Panc1 (cell line): ENCODE measurements at regions not wholly inside any gene's neighbourhood (a gene's known extent, or its start where the extent isn't known, plus 50 kb on each side); places are given as distances from the start of the nearest gene placed in this dataset.

ENCODE experiments used
- ATAC-seq: fragments of 200-7000 bp; cut with Tn5 transposase; 2 replicates; pipeline ENCODE4 v1.9.1; 2020; ENCODE audit warnings: mild to moderate bottlenecking, moderate library complexity
- BruUV-seq: library from RNA; stranded (reverse); fragments of 400-500 nt; replicated peaks from 2 replicates; lab custom pipeline; 2021; lab: Mats Ljungman, UMichigan
- CTCF ChIA-PET: fragments of 300-600 bp; sonication (Branson Sonifier 250); formaldehyde crosslinking; loops from one replicate; lab custom pipeline; 2022; ENCODE audit warnings: antibody characterized with exemption; lab: Charles Lee
- POLR2A ChIA-PET: fragments of 300-600 bp; sonication (Branson Sonifier 250); formaldehyde crosslinking; loops from one replicate; lab custom pipeline; 2022; ENCODE audit warnings: antibody characterized with exemption; lab: Charles Lee
- DNase-seq: peaks from one replicate; pipeline ENCODE4 v3.0.0-alpha.2; 2010; ENCODE audit warnings: low read depth, low spot score
- H3K27ac ChIP-seq: 2 replicates; pipeline ENCODE4 v1.5.1; 2011; ENCODE audit warnings: mild to moderate bottlenecking, low read length, inconsistent platforms
- H3K27me3 ChIP-seq: fragments of 200-500 bp; sonication (Bioruptor generic); 2 replicates; pipeline ENCODE4 v1.6.0; 2014; ENCODE audit warnings: low read length, inconsistent platforms; ENCODE audit not compliant: control insufficient read depth, insufficient read depth
- H3K36me3 ChIP-seq: fragments of 200-500 bp; sonication (Bioruptor generic); 2 replicates; pipeline ENCODE4 v1.5.1; 2014; ENCODE audit warnings: inconsistent platforms, mild to moderate bottlenecking, low read length, moderate library complexity; ENCODE audit not compliant: control insufficient read depth, insufficient read depth
- H3K4me1 ChIP-seq: 2 replicates; pipeline ENCODE4 v1.5.1; 2011; ENCODE audit warnings: inconsistent platforms, mild to moderate bottlenecking, low read length, moderate library complexity; ENCODE audit not compliant: control insufficient read depth, insufficient read depth
- H3K4me3 ChIP-seq, 2 experiments: 2 replicates each; pipeline ENCODE4 v1.5.1; 2011 to 2012; ENCODE audit warnings: low read depth in 2 of 2, low read length in 2 of 2, mild to moderate bottlenecking in 2 of 2, inconsistent platforms in 1 of 2, moderate library complexity in 1 of 2
- H3K9me3 ChIP-seq: fragments of 200-500 bp; sonication (Bioruptor generic); 2 replicates; pipeline ENCODE4 v1.5.1; 2014; ENCODE audit warnings: low read depth, mild to moderate bottlenecking, inconsistent platforms, low read length, moderate library complexity; ENCODE audit not compliant: control insufficient read depth, insufficient read depth
- CTCF ChIP-seq: fragments of 450-650 bp; IDR thresholded peaks from 2 replicates; pipeline ENCODE4 v1.5.1; 2017; ENCODE audit warnings: mild to moderate bottlenecking
- POLR2AphosphoS5 ChIP-seq: IDR thresholded peaks from 2 replicates; pipeline ENCODE4 v1.6.1; 2012; ENCODE audit warnings: mild to moderate bottlenecking, low read depth, low read length, moderate library complexity
- REST ChIP-seq, 2 experiments: IDR thresholded peaks; 2 replicates each; pipeline ENCODE4 v1.6.1; 2011 to 2012; ENCODE audit warnings: low read depth in 2 of 2, control low read depth in 1 of 2, low read length in 1 of 2, mild to moderate bottlenecking in 1 of 2, moderate library complexity in 1 of 2; ENCODE audit not compliant: insufficient read depth in 1 of 2
- SIN3A ChIP-seq: IDR thresholded peaks from 2 replicates; pipeline ENCODE4 v1.6.1; 2012; ENCODE audit warnings: low read depth, mild to moderate bottlenecking, low read length, moderate library complexity, borderline replicate concordance; ENCODE audit not compliant: insufficient read depth
- TCF7L2 ChIP-seq: IDR thresholded peaks from 2 replicates; pipeline ENCODE4 v1.6.1; 2011; ENCODE audit warnings: mild to moderate bottlenecking, low read depth, low read length, inconsistent platforms
- in situ Hi-C: cut with HindIII; loops from 2 replicates; pipeline ENCODE4 v1.10.0; 2016; ENCODE audit warnings: low sequenced_read_pairs, low pct_unique_long_range_greater_than_20kb
- intact Hi-C: fragments of 100-400 bp; cut with micrococcal nuclease; formaldehyde crosslinking; loops from one replicate; pipeline ENCODE4 v1.10.0; 2022; ENCODE audit not compliant: unreplicated experiment

- BruUV-seq = no TSS peak
- intact Hi-C loops = no loop called here
- H3K27ac ChIP-seq = no peak overlapping the region
- H3K4me3 ChIP-seq = no peak overlapping the region
- in situ Hi-C loops = no loop called here
- H3K9me3 ChIP-seq = no peaks in the 10 kb centered on the region
- H3K27me3 ChIP-seq = no peaks in the 10 kb centered on the region
- POLR2A ChIA-PET = no interaction called here
- no peaks in the 10 kb centered on the region for H3K4me1 ChIP-seq
- TF ChIP-seq POLR2AphosphoS5 (no peak), SIN3A (no peak), TCF7L2 (no peak), REST (IDR thresholded peaks at IDR 0.05; ENCODE audit: insufficient read depth in 1 of 2, low read depth in 2 of 2, low read length in 1 of 2) (no peak), CTCF (no peak)
- CTCF ChIA-PET = no interaction called here
- H3K36me3 ChIP-seq = no peaks in the 10 kb centered on the region
- no peak for DNase-seq
- ATAC-seq = no peak
These were observed 512.5 kb upstream of the AMOT start for GRCh38 chrX:113353134-113353533.

GRCh38 chrX:113330416-113330815 is 489.8 kb upstream of the AMOT start:
- ATAC-seq (no peak), DNase-seq (no peak)
- Histone ChIP-seq H3K27me3 (no peaks in the 10 kb centered on the region), H3K27ac (no peak overlapping the region), H3K9me3 (no peaks in the 10 kb centered on the region), H3K36me3 (no peaks in the 10 kb centered on the region), H3K4me1 (no peaks in the 10 kb centered on the region), H3K4me3 (no peak overlapping the region)
- ChIA-PET CTCF (no interaction called here), POLR2A (no interaction called here)
- TF ChIP-seq CTCF (no peak), REST (IDR thresholded peaks at IDR 0.05; ENCODE audit: insufficient read depth in 1 of 2, low read depth in 2 of 2, low read length in 1 of 2) (no peak), POLR2AphosphoS5 (no peak), SIN3A (no peak), TCF7L2 (no peak)
- intact Hi-C loops = no loop called here
- in situ Hi-C loops = no loop called here
- BruUV-seq = no TSS peak
